Kidney epithelial cell (primary cell): ENCODE measurements at regions not wholly inside any gene's neighbourhood (a gene's known extent, or its start where the extent isn't known, plus 50 kb on each side); places are given as distances from the start of the nearest gene placed in this dataset.
"Not testable (repeated sequence)": the region's sequence is repeated elsewhere in the genome, so short reads cannot be mapped to it uniquely, and the experiment has no call there.

ENCODE experiments used
- DNase-seq: peaks from one replicate; pipeline ENCODE4 v3.0.0-alpha.2; 2010; ENCODE audit warnings: low read depth
- H3K27me3 ChIP-seq: 2 replicates; pipeline ENCODE4 v1.6.0; 2011; ENCODE audit warnings: low read length; ENCODE audit not compliant: control insufficient read depth, insufficient read depth
- H3K36me3 ChIP-seq: 2 replicates; pipeline ENCODE4 v1.5.1; 2011; ENCODE audit warnings: low read length; ENCODE audit not compliant: control insufficient read depth, insufficient read depth
- H3K4me3 ChIP-seq: 2 replicates; pipeline ENCODE4 v1.5.1; 2011; ENCODE audit warnings: low read depth, mild to moderate bottlenecking, control low read depth, low read length
- CTCF ChIP-seq: IDR thresholded peaks from 2 replicates; pipeline ENCODE4 v1.5.1; 2011; ENCODE audit warnings: mild to moderate bottlenecking, moderate library complexity, low read length, control low read depth, inconsistent platforms; ENCODE audit not compliant: insufficient read depth, poor library complexity, severe bottlenecking

- TF ChIP-seq CTCF: no peak
- H3K27me3 ChIP-seq: no peaks in the 10 kb centered on the region
- H3K36me3 ChIP-seq: no peaks in the 10 kb centered on the region
- DNase-seq: no peak
- H3K4me3 ChIP-seq: no peak overlapping the region
Measured at GRCh38 chr3:145246291-145246690, 914.7 kb downstream of the PLOD2 start.

- no peak for TF ChIP-seq CTCF
- Histone ChIP-seq H3K27me3 (no peaks in the 10 kb centered on the region), H3K36me3 (no peaks in the 10 kb centered on the region), H3K4me3 (no peak overlapping the region)
- DNase-seq: no peak
Measured at GRCh38 chr3:145248928-145249327, 912.1 kb downstream of the PLOD2 start.

GRCh38 chr3:145251311-145251710 lies 909.7 kb downstream of the PLOD2 start:
- no peaks in the 10 kb centered on the region for H3K27me3 ChIP-seq
- TF ChIP-seq CTCF: no peak
- no peak for DNase-seq

GRCh38 chr3:145257967-145258366 lies 903.0 kb downstream of the PLOD2 start:
- not testable (repeated sequence) for DNase-seq, H3K36me3 ChIP-seq, H3K4me3 ChIP-seq, H3K27me3 ChIP-seq

More at GRCh38 chr3:145251311-145251710, 909.7 kb downstream of the PLOD2 start:
- Histone ChIP-seq H3K4me3 (no peak overlapping the region), H3K36me3 (no peaks in the 10 kb centered on the region)

GRCh38 chr3:145259166-145259880 lies 901.7 kb downstream of the PLOD2 start:
- no peaks in the 10 kb centered on the region for H3K36me3 ChIP-seq
- no peaks in the 10 kb centered on the region for H3K27me3 ChIP-seq
- no peak overlapping the region for H3K4me3 ChIP-seq
- DNase-seq: no peak
- TF ChIP-seq CTCF: no peak

- H3K4me3 ChIP-seq, H3K36me3 ChIP-seq, H3K27me3 ChIP-seq, DNase-seq: not testable (repeated sequence)
Measured at GRCh38 chr3:145263458-145263857, 897.5 kb downstream of the PLOD2 start.

- no peaks in the 10 kb centered on the region for H3K27me3 ChIP-seq
- no peak for DNase-seq
- no peak for TF ChIP-seq CTCF
- H3K4me3 ChIP-seq: no peak overlapping the region
- H3K36me3 ChIP-seq: no peaks in the 10 kb centered on the region
Measured at GRCh38 chr3:145266368-145266767, 894.6 kb downstream of the PLOD2 start.
